C4-2B (cell line): ENCODE measurements at regions not wholly inside any gene's neighbourhood (a gene's known extent, or its start where the extent isn't known, plus 50 kb on each side); places are given as distances from the start of the nearest gene placed in this dataset.
"Not testable (repeated sequence)": the region's sequence is repeated elsewhere in the genome, so short reads cannot be mapped to it uniquely, and the experiment has no call there.

ENCODE experiments used
- H3K27ac ChIP-seq: fragments of 450-650 bp; 2 replicates; pipeline ENCODE4 v1.5.1; 2017
- CTCF ChIP-seq: fragments of 450-650 bp; conservative IDR thresholded peaks from 2 replicates; pipeline ENCODE4 v1.5.1; 2017; ENCODE audit warnings: mild to moderate bottlenecking
- ZFX ChIP-seq: fragments of 450-650 bp; IDR thresholded peaks from 2 replicates; pipeline ENCODE4 v1.6.1; 2017

GRCh38 chr17:5922476-5922875, 147.7 kb upstream of the WSCD1 start:
- H3K27ac ChIP-seq = no peak overlapping the region
- TF ChIP-seq ZFX (no peak), CTCF (no peak)

- no peak overlapping the region for H3K27ac ChIP-seq
- TF ChIP-seq CTCF = no peak
Observed at GRCh38 chr17:5929721-5930120, 140.5 kb upstream of the WSCD1 start.

- H3K27ac ChIP-seq = not testable (repeated sequence)
Observed at GRCh38 chr17:5930555-5930954, 139.6 kb upstream of the WSCD1 start.

- H3K27ac ChIP-seq = no peak overlapping the region
- TF ChIP-seq ZFX (no peak), CTCF (no peak)
Observed at GRCh38 chr17:5931616-5932015, 138.6 kb upstream of the WSCD1 start.

- TF ChIP-seq ZFX (no peak), CTCF (no peak)
- no peak overlapping the region for H3K27ac ChIP-seq
Observed at GRCh38 chr17:5933430-5933829, 136.7 kb upstream of the WSCD1 start.

GRCh38 chr17:5941258-5941657, 128.9 kb upstream of the WSCD1 start:
- H3K27ac ChIP-seq = no peak overlapping the region
- no peak for TF ChIP-seq ZFX
- TF ChIP-seq CTCF = no peak

- no peak overlapping the region for H3K27ac ChIP-seq
- TF ChIP-seq ZFX = no peak
- no peak for TF ChIP-seq CTCF
Observed at GRCh38 chr17:5942687-5943086, 127.5 kb upstream of the WSCD1 start.

GRCh38 chr17:5943232-5943631, 126.9 kb upstream of the WSCD1 start:
- TF ChIP-seq CTCF (no peak), ZFX (no peak)
- no peak overlapping the region for H3K27ac ChIP-seq
